Fibroblast of gingiva (primary cell): ENCODE measurements at regions not wholly inside any gene's neighbourhood (a gene's known extent, or its start where the extent isn't known, plus 50 kb on each side); places are given as distances from the start of the nearest gene placed in this dataset.

Experiments
- DNase-seq: peaks from one replicate; pipeline ENCODE4 v3.0.0-alpha.2; 2011; ENCODE audit warnings: low read depth

DNA sequence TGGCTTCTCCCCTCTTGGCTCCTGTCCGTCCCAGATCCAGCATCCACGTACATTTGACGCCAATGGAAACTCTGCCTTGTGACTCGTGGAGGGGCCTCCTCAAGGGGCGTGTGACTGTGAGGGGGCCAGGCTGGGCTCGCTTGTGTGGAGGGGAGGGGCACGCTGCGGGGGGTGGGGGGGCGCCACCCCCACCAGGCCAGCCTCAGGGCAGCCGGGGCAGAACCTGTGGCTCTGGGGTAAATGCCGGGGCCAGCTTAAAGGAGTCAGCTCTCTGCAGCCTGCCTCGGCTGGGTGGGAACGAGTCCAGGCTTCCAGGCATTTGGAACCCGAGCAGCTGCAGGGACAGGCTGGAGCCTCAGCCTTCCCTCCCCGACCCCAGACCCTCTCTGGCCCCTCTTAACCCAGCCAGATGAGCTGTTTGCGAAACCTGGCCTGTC, 94.1 kb downstream of the SIK1 start:
- no peak for DNase-seq

DNA sequence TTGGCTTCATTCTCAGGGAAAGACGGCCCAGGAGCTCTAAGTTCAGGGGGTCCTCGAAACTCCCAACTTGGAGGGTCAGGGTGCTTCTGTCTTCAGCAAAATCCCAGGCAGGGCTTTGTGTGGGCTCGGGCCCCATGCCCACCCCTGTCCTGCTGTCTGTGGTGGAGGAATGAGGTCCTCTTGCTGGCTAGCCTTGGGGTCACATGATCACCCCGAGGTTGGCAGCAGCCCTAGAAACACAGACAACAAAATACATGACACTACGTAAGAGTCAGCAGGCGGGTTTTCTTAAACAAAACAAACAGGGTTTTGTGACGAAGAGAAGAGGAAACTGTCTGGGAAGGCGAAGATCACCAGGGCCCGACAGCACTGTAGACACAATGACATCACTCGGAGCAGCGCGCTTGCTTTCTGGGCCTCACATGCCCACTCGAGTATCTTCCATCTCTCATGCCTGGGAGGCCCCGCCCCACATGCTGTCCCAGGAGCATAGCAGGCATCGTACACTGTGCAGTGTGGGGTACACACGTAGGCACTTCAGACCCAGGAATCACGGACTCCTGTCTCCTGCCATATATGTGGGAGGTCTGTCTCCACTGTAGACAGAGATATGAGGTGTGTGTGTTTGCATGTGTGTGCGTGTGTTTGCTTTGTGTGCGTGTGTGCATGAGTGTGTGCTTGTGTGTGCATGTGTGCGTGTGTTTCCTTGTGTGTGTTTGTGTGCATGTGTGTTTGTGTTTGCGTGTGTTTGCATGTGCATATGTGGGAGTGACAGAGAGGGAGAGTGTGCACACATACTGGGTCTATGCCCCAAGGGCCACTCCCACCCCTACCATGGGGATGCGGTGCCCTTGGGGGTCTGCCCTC, 94.7 kb downstream of the SIK1 start:
- DNase-seq, result peak; percentile 70

DNA sequence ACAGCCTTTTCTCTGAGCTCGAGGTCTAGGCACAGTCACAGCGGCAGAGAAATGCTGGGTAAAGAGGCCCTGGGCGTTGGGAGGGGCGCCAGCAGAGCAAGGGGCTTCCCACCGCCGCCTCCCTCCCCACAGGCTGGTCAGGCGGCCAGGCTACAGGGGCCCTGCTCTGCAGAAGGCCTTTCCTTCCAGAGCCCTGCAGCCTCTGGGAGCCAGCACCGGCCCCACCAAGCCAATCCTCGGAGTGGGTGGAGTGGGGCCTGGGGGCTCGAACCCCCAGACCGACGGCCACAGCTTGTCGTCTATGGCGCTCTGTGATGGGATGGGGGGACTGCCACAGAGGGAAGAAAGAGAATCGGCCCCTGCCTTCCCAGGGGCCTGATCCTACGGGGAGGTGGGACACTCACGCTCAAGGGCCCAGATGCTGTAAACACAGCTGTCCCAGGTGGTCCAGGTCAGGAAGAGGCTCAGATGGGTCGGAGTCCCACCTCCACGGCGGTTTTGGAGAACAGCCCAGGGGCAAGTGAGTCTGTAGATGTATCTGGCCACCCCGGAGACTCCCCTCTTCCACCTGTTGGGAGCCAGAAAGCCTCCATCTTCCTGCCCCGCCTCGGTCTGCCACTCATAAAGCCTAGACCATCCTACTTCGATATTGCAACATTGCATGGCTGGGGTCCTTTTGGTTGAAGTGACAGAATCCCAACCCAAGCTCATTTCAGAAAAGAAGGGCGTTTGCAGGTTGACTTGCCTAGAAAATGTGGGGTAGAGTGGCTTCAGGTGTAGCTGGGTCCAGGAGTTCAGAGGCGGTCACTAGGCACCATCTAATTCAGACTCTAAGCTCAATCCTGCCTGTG, 95.6 kb downstream of the SIK1 start:
- no peak for DNase-seq

DNA sequence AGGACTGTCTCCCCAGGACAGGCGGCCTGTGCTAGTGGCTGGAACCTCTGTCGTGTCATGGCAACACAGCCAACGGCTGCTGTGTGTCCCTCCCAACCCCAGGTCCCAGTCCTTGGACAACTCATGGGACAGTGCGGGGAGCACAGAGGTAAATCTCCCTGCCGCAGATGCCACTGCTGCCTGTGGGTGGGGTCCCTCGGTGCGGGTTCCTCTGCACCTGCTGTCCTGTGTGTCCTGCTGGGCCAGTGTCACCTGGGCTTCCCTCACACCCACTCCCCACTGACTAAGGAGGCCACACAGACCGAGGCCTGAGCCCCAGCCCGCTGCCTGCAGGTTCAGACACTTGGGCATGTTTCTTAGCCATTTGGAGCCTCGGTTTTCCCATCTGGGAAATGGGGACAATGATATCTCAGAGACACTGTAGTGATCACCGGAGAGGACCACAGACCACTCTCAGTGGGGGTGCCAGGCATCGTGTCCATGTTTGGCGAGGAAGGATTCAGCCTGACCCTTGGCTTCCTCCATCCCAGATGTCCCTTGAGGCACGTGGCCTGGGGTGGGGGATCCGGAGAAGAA, 96.5 kb downstream of the SIK1 start:
- DNase-seq, result no peak

DNA sequence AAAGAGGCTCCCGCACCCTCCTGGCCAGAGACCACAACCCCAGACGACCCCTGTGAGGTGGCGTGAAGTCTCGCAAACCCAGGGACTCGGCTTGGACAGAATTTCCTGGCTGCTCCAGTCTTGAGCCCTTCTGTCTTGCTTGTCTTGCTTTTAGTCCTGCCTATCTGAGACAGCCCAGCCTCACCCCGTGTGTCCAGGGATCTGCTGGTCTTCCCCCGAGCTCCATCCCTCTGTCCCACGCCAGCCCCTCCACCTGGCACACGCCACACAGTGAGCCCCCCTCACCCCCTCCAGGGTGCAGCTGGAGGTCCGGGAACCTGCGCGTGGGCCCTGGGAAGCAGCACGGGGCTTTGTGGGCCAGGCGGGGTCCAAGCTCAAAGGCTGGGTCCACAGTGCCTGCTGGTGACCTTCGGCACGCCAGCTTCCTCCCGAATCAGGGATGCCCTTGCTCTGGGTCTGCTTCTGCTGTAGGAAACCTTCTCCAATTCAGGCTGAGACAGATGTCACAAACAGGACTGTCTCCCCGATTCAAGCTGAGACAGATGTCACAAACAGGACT, 97.1 kb downstream of the SIK1 start:
- no peak for DNase-seq

DNA sequence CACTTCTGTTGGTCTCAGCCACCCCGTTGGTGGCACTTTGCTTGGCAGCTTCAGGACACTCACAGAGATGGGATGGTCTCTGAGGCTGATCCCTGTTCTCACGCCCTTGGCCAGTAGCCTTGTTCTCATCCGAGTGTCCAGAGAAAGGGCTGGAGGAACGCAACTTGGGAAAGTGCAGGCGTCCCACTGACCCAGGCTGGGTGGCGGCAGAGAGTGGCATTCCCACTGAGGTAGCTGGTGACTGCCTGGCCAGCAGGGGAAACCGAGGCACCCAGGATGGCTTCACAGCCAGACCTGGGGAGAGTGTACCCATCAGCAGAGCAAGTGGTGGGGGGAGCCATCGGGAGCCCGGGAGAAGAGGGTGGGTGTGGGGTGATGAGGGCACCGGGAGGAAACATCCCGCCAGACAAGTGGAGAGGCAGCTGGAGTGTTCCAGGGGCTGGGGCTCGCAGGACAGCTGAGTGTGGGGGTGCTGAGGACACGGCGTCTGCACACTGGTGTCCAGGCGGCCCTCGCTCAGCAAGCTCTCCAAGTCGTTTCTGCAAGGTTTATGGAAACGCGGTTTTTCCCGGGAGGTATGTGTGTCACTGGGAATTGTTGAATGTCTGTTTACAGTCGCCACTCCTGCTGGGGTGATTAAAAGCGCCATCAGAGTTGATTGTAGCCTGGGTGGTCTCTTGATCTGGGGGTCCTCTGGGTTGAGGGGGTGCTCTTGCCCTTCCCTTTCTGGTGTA, 97.8 kb downstream of the SIK1 start:
- DNase-seq, result no peak

DNA sequence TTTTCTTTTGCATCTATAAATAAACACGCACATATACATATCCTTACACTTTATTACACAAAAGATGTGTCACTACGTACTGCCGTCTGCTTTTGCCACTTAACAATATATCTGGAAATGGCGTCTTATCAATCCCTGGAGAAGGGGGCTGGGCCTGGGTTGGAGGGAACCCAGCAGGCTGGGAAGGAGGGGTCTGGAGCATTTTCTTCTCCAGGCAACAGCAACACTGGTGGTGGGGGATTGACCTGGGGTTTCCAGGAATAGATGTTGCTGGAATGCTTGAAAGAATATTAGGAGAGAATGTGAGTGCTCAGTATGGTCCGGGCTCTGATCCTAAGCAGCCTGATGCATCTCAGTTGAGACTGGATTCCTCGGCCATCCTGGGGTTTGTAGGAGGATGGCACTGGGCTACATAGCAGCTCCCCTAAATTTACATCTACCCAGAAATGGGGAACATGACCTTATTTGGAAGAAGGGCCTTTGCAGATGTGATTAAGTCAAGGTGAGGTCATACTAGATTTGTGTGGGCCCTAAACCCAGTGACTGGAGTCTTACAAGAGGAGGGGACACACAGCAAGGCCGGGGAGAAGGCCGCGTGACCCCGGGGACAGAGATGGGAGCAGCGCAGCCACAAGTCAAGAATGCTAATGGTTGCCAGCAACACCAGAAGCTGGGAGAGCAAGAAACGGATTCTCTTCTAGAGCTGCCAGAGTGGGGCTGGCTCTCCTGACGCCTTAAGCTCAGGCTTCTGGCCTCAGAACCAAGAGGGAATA, 98.6 kb downstream of the SIK1 start:
- no peak for DNase-seq

DNA sequence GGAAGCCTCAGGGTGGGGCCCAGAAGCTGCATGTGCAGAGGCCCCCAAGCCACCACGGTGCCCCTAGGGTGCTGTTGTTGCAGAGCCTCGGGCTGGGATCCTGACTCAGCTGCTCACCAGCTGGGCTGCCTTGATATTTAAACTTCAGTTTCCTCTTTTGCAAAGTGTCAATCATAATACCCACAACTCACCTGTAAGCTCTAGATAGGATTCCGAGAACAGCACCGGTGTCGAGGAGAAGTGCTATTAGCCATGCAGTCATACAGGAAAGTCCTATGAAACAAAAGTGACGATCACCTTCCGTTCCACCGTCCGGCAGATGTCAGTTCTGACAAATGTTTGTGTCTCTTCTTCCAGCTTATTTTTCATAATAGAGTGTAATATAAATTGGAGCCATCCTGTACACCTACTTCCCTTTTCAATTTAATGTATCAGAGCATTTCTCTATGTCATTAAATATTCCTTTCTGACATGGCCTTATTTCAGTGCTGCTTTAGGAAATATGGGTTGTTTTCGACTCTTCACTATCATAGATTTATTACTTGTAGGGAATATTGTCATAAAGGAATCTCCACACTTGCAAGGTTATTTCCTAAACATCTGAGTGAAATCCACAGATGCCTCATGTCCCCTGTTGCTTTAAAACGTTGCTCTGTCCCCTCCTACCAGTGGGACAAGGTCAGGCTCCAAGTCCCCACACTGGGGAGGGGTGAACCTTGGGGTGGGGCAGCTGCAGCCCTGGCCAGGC, 100.8 kb downstream of the SIK1 start:
- no peak for DNase-seq

DNA sequence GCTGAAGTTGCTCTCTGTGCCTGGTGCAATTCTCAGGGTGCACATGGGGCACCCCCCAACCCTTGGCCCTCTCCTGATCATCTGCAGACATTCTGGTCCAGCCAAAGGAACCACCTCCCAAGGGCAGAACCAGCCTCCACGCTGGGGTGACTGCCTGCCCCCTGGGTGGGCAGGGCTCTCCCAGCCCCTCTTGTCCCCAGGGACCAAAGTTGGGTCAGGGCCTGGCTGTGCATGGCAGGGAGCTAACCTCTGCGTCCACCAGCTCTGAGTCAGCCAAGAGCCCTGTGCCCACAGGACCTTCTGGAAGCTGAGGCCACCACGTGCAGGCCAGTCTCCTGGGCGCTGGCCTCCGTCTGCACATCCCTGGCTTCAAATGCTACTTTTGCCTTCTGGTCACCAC, 101.9 kb downstream of the SIK1 start:
- no peak for DNase-seq

DNA sequence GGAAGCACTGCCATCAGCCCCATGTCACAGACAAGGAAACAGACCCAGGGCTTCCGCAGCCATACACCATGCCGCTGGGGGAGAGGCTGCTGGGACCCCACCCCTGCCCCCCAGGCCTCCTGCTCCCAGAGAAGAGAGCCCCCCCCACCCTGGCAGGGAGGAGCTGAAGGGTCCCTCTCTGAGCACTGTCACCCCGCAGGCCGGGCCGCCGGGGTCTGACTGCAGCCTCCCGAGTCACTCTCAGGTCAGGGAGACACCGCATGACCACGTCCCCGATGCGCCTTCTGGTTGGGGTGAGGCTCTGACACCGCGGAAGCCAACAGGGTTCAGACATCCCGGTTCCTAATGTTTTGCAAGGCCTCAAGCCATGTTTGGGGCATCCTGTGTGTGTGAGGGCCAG, 102.3 kb downstream of the SIK1 start:
- DNase-seq, result no peak

DNA sequence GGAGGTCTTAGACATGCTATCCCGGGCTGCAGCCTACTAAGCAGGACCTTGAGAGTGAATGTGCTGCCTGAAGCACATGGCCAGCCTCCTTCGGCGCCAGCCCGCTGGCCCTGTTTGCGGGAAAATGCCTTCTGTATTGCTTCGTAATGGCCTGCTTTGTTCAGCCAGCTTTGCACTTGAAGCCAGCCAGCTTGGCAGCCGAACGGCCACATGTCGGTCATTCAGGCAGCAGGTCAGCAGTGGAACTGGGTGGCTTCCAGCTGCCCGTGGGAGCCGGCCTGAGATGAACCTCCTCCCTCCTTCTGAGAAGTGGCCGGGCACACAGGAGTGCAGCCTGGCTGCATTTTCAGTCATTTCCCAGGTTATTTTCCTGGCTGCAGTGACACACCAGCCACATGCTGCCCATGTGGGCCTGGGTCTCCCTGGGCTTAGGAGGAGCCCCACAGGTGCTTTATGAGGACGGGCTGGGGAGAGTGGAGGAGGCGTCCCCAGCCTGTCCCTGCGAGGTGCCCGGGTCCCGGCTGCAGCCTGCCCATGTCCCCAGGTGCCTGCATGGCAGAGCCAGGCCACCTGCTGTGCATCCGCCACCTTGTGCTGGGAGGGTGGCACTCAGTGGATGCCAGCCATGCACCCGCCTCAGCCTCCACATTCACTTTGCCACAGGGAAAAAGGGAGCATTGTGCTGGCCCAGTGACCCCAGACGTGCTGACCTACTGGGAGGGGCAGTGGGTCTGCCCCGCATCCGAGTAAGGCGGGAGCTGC, 103.5 kb downstream of the SIK1 start:
- DNase-seq, result no peak

DNA sequence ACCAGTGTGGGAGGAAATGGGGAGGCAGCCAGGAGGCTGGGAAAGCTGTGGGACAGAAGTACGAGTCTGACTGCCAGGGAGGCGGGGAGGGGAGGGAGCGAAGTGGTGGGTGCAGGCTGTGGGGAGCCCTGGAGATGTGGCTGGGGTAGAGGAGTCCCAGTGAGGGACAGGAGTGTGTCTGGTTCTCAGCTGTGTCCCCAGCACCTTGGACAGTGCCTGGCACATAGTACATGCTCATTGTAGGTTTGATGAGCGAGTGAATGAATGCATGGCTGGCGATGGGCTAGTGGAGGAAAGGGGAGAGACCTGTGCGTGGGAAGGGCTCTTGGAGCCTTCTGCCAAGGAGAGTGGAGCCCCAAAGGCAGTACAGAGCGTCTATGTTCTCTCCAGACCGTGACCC, 104.1 kb downstream of the SIK1 start:
- no peak for DNase-seq

DNA sequence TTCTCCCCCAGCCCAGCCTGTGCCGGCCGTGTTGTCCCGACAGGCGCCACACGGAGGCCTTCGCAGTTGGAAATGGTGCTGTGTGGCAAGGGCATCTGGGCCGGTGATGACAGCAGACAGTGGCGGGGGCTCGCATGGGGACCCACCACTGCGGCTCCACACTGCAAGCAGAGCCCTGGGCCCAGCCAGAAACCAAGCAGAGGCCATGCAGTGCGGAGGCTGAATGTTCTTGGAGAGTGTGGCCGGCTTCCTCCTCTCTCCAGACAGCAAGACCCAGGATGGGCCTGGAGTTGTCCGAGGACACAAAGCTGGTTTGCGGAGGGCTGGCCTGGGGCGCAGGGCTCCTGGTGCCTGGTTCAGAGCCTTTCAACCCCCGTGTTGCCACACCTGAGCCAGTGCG, 104.6 kb downstream of the SIK1 start:
- DNase-seq, result no peak

DNA sequence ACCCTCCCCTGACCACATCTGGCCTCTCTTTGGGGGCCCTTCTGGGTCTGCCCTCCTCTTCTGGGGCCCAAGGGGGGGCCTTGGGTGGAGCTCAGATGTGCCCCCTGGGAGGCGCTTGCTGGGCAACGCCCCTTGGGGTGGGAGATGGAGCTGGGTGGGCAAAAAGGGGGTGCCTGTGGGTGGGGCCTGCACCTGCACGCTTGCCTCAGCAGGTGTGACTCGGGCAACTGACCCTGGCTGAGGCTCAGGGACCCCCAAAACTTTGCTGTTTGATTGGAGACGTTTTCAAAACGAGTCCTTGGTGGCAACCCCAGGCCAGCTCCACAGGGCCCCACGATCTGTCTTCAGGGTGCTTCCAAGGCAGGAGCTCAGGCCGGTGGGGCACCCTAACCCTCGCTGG, 105.3 kb downstream of the SIK1 start:
- DNase-seq, result no peak

DNA sequence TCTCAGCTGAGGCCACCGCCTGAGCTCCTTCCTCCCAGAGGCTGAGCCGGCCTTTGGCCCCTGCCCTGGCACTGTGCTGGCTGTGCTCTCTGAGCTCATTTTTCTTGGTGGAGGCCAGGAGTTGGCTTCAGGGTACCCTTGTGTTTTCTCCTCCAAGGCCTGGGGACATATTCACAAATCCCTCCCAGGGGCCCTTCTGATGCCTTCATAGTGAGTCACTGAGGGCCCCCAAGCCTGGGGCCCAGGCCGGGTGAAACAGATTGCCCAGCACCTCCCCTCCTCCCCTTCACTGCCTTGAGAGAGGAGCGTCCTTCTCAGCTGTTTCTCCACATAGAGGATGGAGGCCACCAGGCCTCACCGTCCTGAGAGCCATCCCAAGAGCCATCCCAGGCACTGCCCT, 105.8 kb downstream of the SIK1 start:
- no peak for DNase-seq

DNA sequence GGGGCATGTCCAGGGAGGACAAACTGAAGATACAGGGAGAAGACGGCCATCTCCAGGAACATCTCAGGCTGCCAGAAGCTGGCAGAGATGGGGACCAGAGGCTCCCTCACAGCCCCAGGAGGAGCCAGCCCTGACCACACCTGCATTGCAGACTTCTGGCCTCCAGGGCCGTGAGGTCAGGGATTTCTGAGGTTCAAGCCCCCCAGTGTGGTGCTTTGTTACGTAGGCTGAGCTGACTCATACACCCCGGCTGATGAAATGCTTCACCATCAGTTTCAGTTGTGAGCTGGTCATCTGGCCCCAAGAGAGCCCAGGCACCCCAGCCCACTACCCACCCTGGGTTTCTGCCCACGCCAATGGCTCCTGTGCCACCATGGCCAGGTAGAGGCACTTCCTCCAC, 106.4 kb downstream of the SIK1 start:
- DNase-seq, result no peak

DNA sequence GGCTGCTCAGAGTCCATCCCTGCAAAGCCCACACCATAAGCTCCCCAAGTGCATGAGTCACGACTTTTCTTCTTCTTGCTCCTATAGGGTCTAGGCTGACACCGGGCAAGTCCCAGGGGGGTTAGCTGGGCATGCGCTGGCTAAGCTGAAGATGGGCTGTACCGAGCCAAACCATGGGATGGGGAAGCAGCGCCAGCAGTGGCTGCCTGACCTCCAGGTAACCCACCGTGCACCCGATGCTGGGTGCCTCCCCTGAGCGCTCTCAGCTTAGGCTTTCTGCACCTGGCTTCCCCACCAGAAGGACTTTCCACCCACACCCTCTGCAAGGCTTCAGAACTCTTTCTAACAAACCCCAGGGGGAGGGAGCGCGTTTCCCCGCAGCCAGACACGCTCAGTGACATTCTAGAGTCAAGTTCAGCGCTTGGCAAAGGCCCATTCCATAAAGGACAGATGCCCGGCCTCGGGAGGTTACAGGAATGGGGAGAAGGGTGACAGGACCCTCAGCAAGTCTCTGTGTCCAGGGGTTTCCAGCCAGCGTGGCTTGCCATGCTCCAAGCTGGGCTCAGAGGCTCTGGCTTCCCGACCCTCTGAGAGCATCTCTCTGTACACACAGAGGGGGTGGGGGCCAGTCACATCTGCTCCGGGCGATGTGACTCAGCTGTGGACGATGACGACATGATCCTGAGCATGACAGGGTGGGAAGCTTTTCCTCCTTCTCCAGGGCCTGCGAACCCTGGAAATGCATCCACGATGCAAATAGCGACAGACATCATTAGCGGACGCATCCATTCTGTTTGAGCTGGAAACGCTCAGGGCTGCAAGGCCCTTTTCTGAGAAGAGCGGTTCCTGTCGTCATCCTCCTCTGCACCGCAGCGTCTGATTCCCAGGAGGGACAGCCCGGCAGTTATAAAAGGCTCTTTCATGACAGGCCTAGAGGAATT, 107.8 kb downstream of the SIK1 start:
- DNase-seq, result no peak

DNA sequence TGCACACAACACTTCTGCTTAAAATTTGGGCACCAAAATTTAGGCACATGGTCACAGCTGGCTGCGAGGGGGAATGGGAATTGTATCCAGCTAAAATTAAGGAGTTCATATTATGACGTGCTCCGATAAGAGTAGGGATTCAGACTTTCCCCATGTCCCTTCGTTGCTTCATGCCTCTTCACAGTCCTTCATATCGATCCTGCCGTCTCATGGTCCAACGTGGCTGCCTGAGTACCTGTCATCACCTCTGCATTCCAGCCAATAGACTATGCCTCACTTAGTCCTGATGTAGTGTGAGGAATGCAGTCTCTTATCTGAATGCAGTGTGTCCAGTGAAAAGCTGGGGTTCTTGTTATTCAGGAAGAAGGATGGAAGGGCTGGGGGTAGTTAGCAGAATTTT, 108.6 kb downstream of the SIK1 start:
- no peak for DNase-seq

DNA sequence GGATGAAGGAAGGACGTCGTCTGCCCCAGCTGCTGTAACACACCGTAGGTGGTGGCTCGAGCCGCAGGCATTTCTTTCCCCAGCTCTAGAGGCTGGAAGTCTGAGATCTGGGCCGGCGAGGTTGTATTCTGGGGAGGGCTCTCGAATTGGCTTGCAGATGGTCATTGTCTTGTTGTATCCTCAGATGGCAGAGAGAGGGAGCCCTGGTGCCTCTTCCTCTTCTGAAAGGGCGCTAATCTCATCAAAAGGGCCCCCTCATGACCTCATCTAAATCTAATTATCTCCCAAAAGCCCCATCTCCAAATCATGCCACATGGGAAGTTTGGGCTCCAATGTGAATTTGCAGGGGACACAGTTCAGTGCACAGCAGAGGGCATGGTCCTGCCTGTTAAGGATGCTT, 109.0 kb downstream of the SIK1 start:
- DNase-seq, result no peak
